ENCODE measurements at regions not wholly inside any gene's neighbourhood (a gene's known extent, or its start where the extent isn't known, plus 50 kb on each side); places are given as distances from the start of the nearest gene placed in this dataset.

GRCh38 chr6:166810864-166811263 lies 145.5 kb downstream of the RNASET2 start:
- Histone ChIP-seq H3K27ac (ENCODE audit: control insufficient read depth, insufficient read depth, low read length) (no peak overlapping the region), H3K27me3 (ENCODE audit: control insufficient read depth, extremely low read depth, insufficient read depth, low read length) (no peaks in the 10 kb centered on the region), H3K9me3 (ENCODE audit: control insufficient read depth, low read depth, low read length) (no peaks in the 10 kb centered on the region), H3K4me1 (ENCODE audit: control insufficient read depth, extremely low read depth, insufficient read depth, low read length) (no peaks in the 10 kb centered on the region), H3K9ac (ENCODE audit: control insufficient read depth, extremely low read depth, insufficient read depth, low read length) (no peak overlapping the region), H3K4me3 (ENCODE audit: control insufficient read depth in 2 of 3, extremely low read depth in 1 of 3, insufficient read depth in 2 of 3, low read depth in 1 of 3, low read length in 3 of 3) (no peak overlapping the region), H3K9me1 (ENCODE audit: control insufficient read depth, extremely low read depth, insufficient read depth, low read length) (no peaks in the 10 kb centered on the region), H3K36me3 (ENCODE audit: control insufficient read depth in 2 of 2, extremely low read depth in 1 of 2, insufficient read depth in 2 of 2, low read length in 2 of 2) (no peaks in the 10 kb centered on the region), H4K20me1 (ENCODE audit: control insufficient read depth, extremely low read depth, insufficient read depth, low read length) (no peaks in the 10 kb centered on the region), H3K4me2 (ENCODE audit: control insufficient read depth, extremely low read depth, insufficient read depth, low read depth, low read length) (no peak overlapping the region), H3K79me2 (ENCODE audit: control insufficient read depth, insufficient read depth, low read length) (no peaks in the 10 kb centered on the region), H2AFZ (ENCODE audit: control insufficient read depth, low read length) (no peak overlapping the region)
- no peak for DNase-seq (ENCODE audit: low read depth, low spot score)
- TF ChIP-seq EZH2 (IDR thresholded peaks at IDR 0.05; ENCODE audit: low read length) = no peak
- no peak for TF ChIP-seq CTCF (optimal IDR thresholded peaks at IDR 0.05 in 1 of 3, IDR thresholded peaks at IDR 0.05 in 1 of 3, conservative IDR thresholded peaks at IDR 0.05 in 1 of 3; ENCODE audit: extremely low read depth in 1 of 3, insufficient read depth in 2 of 3, low read length in 3 of 3)
- dilution Hi-C loops (cut with MboI; ENCODE audit: extremely low pct_ligation_motif_present, low sequenced_read_pairs) = no loop called here
- no peak for FAIRE-seq

GRCh38 chr6:166809721-166810120 lies 146.6 kb downstream of the RNASET2 start:
- FAIRE-seq = no peak
- Histone ChIP-seq H3K36me3 (ENCODE audit: control insufficient read depth in 2 of 2, extremely low read depth in 1 of 2, insufficient read depth in 2 of 2, low read length in 2 of 2) (no peaks in the 10 kb centered on the region), H3K4me2 (ENCODE audit: control insufficient read depth, extremely low read depth, insufficient read depth, low read depth, low read length) (no peak overlapping the region), H3K27ac (ENCODE audit: control insufficient read depth, insufficient read depth, low read length) (no peak overlapping the region), H3K9me1 (ENCODE audit: control insufficient read depth, extremely low read depth, insufficient read depth, low read length) (no peaks in the 10 kb centered on the region), H3K9me3 (ENCODE audit: control insufficient read depth, low read depth, low read length) (no peaks in the 10 kb centered on the region), H3K4me3 (ENCODE audit: control insufficient read depth in 2 of 3, extremely low read depth in 1 of 3, insufficient read depth in 2 of 3, low read depth in 1 of 3, low read length in 3 of 3) (no peak overlapping the region), H3K27me3 (ENCODE audit: control insufficient read depth, extremely low read depth, insufficient read depth, low read length) (no peaks in the 10 kb centered on the region), H3K79me2 (ENCODE audit: control insufficient read depth, insufficient read depth, low read length) (no peaks in the 10 kb centered on the region), H4K20me1 (ENCODE audit: control insufficient read depth, extremely low read depth, insufficient read depth, low read length) (no peaks in the 10 kb centered on the region), H2AFZ (ENCODE audit: control insufficient read depth, low read length) (no peak overlapping the region), H3K4me1 (ENCODE audit: control insufficient read depth, extremely low read depth, insufficient read depth, low read length) (no peaks in the 10 kb centered on the region), H3K9ac (ENCODE audit: control insufficient read depth, extremely low read depth, insufficient read depth, low read length) (no peak overlapping the region)
- no peak for DNase-seq (ENCODE audit: low read depth, low spot score)
- TF ChIP-seq CTCF (optimal IDR thresholded peaks at IDR 0.05 in 1 of 3, IDR thresholded peaks at IDR 0.05 in 1 of 3, conservative IDR thresholded peaks at IDR 0.05 in 1 of 3; ENCODE audit: extremely low read depth in 1 of 3, insufficient read depth in 2 of 3, low read length in 3 of 3) (no peak), EZH2 (IDR thresholded peaks at IDR 0.05; ENCODE audit: low read length) (no peak)
- dilution Hi-C loops (cut with MboI; ENCODE audit: extremely low pct_ligation_motif_present, low sequenced_read_pairs) = no loop called here

Measured in keratinocyte (primary cell).